Stimulated activated CD8-positive, alpha-beta memory T cell treated with anti-CD3 and anti-CD28 coated beads, Interleukin-7, amount 100 ng/mL, for 24 hours (primary cell): ENCODE measurements at regions not wholly inside any gene's neighbourhood (a gene's known extent, or its start where the extent isn't known, plus 50 kb on each side); places are given as distances from the start of the nearest gene placed in this dataset.

Source experiments
- DNase-seq: peaks from one replicate; pipeline ENCODE4 v3.0.0-alpha.2; 2020; ENCODE audit warnings: low read depth

DNA sequence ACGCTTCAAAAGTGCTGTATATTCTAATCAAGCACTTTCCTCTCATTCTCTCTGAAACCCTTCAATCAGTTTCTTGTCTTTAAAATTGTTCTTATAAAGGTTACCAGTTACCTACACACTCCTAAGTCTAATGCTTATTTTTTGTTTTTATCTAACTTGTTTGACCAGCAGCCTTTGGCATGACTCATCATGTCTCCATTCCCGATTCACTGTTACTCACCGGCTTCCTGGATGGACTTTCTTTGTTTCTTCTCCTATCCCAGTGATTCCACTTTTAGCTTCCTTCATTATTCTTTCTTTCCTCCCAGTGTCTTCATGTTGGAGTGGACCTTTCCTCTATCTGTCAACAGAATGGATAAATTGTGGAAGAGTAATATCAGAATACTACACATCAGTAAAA, 368.6 kb upstream of the CCDC196 start:
- DNase-seq = no peak

DNA sequence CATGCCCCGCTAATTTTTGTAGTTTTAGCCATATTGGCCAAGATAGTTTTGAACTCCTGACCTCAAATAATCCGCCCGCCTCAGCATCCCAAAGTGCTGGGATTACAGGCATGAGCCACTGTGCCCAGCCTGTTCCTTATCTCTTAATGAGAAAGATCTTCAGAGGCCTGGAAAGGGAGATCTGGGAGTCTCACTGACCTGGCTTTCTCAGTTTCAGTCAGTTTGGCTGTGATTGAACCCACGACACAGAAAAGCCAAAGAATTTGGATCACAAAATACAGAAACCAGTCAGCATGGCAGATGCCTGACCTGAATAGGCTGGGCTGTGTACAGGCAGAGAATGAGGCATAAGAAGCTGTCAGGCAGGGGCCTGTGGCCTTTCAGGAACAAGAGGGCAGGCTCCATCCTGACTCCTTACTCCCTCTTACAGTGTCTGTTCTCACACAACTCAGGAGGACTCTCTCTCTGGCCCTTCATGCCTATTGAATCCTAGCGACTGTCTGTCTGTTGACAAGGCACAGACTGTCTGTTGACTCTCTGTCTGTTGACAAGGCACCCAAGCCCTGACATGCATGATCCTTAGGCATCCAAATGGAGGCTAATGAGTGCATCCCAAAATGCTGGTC, 366.5 kb upstream of the CCDC196 start:
- DNase-seq = no peak

GRCh38 chr14:66120402-66120801, 365.8 kb upstream of the CCDC196 start:
- no peak for DNase-seq

GRCh38 chr14:66121859-66122258, 364.3 kb upstream of the CCDC196 start:
- DNase-seq = no peak

DNA sequence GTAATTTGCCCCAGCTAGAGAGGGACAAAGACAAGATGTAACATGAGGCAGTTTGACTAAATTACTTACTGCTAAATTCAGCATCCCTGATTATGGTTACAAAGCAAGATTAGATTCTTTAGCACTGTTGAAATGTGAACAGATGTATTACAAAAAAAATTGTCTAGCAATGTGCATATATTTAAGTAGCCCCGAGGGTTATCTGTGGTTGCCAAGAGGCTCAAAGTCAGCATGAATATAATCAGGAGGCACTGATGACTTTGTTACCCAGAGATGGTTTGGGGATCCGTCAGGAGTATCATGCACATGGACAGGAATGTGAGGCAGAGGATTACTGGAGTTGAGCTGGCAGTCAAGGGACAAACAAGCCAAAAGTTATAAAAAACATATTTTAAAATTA, 356.9 kb upstream of the CCDC196 start:
- no peak for DNase-seq

DNA sequence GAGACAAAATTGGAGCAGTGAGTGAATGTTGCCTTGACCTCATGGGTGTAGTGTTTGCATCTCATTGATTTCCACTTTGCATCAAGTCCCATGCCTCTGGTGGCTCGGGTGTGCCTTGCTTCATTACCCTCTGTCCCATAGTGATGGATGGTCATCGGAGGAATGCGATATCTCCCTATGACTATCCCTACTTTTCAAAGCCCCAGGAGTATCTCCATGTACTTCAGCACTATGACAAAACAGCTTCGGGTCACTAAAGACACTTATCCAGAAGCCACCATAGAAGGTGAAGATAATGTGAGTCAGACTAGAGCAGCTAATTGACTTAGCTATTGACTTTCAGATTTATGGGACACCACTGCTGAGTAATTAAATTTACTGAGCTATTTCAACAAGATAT, 355.1 kb upstream of the CCDC196 start:
- DNase-seq = no peak

DNA sequence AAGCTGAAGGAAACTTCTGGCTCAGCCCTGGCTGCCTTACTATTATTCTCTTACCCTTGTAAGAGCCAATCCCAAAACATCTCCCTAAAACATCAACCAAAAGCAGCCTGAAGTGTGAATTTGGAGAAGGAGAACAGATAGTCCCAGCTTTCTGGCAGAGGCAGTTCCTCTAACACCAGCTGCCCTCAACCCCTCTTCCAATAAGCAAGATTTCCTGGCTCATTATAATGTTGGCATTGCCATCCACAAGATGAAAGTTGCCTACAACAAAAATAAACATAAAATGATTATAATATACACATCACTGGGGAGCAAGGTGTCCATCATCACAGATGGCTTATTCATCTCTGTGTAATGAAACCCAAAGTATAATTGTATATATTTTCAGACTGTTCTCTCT, 352.5 kb upstream of the CCDC196 start:
- no peak for DNase-seq

- no peak for DNase-seq
These were observed 350.3 kb upstream of the CCDC196 start for GRCh38 chr14:66135831-66136230.

- no peak for DNase-seq
These were observed 349.1 kb upstream of the CCDC196 start for GRCh38 chr14:66137081-66137480.

- no peak for DNase-seq
These were observed 346.7 kb upstream of the CCDC196 start for GRCh38 chr14:66139432-66139831.

DNA sequence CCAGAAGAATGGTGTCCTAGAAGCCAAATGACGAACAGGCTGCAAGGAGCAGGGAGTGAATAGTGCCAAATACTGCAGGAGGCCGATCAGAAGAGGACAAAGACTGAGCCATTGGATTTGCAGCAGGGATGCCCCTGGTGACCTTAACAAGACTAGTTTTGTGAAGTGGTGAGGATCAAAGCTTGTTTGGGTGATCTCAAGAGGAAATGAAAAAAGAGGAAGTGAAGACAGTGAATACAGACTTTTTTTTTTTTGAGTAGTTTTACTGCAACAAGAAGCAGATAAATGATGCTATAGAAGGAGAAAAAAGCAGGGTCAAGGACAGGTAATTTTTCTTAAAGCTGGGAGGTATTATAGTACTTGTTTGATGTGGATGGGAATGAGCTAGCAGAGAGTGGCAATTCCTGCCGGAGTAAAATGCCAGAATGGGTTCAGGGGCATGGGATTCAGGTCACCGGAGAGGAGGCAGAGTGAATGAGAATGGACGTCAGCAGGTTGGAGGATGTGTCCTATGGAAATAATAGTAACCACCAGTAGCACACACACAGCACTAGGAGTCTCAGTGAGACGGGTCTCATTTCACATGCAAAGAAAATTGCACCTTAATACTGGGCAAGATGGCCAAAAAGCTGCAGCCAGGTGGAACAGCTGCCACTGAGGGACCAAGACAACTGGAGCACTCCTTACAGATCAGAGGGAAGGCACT, 345.8 kb upstream of the CCDC196 start:
- DNase-seq = no peak

DNA sequence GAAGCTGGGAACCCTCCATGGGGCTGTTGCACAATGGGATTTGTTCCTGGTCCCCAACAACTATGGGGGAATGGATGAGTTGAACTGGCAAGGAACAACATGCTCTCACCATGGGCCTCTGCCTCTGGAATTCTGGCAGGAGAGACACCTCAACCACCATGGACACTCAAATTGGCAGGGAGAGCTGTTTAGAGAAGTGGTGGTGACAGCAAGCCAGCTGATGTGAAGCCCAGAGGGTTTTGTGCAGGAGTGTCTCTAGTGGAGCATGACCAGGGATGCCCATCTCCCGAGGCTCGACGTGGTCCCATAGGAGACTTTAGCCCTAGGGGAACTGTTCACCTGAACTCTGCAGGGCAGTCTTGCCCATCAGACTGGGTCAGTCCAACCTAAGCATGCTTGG, 345.2 kb upstream of the CCDC196 start:
- no peak for DNase-seq

DNA sequence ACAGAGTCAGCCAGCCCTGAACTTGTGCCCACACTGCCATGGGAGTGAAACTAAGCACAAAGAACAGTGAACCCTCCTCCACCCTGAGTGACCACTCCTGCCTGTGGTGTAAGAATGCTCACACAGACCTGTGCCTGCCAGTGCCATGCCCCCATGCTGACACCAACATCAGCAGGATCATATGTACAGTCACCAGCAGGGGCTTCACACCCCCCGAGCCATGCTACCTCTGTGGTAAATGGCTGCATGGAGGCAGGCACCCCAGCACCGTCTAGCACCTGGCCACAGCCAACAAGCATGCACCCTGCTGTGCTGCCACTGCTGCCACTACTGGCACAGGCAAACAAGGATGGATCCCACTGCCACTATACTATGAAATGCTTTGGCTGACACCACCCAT, 344.4 kb upstream of the CCDC196 start:
- DNase-seq = no peak

DNA sequence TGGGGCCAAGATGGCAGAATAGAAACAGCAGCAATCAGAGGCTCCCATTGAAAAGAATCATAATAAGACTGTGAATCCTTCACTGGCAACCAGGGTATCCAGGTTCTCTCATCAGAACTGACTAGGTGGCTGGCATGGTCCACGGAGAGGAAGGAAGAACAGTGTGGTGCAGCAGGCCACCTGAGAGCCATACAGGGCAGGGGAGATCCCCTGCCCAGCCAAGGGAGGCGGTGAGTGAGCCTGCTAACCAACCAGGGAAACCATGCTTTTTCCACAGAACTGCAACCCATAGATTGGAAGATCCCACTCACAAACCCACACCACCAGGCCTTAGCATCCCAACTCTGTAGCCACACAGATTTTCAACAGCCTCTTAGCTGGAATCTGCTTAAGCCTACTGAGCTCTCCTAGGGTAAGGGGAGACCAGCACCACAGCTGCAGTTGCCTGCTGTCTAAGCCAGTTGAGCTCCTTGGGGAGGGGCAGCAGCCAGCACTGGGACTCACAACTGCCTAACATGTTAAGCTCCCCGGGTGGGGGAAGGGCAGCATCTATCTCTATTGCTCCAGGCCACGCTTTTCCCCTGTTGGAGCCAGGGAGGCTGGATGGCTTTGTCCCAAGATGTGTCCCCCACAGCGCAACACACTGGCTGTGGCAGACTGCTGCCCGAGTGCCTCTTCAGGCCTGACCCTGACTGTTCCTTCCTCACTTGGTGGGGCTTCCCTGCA, 342.6 kb upstream of the CCDC196 start:
- DNase-seq = no peak

GRCh38 chr14:66152302-66152701, 333.9 kb upstream of the CCDC196 start:
- DNase-seq = no peak

DNA sequence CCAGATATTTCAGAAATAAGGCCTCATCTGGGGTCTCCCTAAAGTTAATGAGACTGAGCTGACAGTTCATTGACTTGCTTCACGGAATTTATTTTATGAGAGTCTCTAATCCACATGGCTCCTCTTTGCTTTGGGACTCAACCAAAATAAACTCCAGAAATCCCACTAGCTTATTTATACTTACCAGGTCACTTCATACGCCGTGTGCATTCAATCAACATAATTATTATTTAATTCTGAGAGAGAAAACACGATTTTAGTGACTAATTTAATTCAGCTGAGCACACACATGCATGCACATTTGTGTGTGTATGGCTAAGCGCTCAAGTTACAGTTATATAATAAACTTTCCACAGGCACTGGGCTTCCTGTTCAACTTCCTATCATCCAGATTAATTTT, 333.4 kb upstream of the CCDC196 start:
- no peak for DNase-seq

GRCh38 chr14:66163023-66163422, 323.1 kb upstream of the CCDC196 start:
- no peak for DNase-seq

DNA sequence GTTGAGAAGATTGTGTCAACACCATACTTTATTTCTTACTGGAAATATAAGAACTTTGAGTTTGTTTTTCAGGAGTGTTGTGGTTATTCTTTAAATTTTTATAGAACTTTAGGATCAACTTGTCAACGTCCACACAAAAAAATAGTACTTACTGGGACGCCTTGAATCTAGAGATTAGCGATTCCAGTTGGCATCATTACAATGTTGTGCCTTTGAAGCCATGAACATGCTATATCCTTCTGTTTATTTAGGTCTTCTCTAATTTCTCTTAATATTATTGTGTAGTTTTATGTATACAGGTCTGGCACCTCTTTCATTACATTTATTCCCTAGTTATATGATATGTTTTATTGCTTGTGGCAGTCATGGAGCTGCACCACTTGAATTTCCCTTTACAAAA, 320.8 kb upstream of the CCDC196 start:
- DNase-seq = no peak

DNA sequence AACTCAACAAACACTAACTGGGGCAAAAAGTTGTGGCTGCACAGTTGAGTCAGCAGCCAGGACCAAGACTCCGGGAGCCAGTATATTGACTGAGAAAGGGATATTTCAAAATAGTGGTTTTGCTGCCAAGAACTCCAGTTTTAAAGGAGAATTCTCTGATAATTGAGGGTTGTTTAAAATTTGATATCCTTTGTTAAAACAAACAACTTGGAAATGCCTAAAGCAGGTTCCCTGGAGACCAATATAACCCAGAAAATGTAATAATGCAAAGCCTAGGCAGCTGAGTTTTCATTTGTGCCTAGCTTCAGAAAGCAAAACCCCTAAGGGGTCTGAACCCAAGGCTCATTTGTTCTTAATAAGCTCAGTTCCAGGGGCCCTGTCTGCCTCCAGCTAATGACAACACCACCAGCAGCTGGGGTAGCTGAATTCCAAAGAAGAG, 311.7 kb upstream of the CCDC196 start:
- no peak for DNase-seq

- DNase-seq = no peak
These were observed 308.2 kb upstream of the CCDC196 start for GRCh38 chr14:66177935-66178334.

GRCh38 chr14:66196670-66197069, 289.5 kb upstream of the CCDC196 start:
- DNase-seq = no peak

DNA sequence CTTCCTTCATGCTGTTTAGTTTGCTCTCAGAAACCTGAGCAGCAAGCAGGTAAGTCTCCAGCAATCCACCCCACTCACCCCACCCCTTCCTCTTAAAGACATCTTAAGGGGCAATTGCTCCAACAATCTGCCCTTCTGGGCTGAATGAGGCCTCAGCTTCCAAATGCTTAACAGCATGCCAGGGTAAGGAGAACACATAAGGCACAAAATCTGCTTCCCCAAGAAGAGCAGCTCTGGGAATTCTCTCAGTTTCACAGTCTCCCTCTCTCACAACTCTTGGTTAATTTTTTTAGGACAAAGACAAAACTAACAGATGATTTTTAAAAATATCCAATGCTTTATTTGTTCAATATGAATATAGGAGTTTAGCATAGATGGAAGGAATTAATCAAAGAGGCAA, 288.9 kb upstream of the CCDC196 start:
- no peak for DNase-seq

- no peak for DNase-seq
These were observed 279.6 kb upstream of the CCDC196 start for GRCh38 chr14:66206554-66206953.
